ENCODE measurements at regions not wholly inside any gene's neighbourhood (a gene's known extent, or its start where the extent isn't known, plus 50 kb on each side); places are given as distances from the start of the nearest gene placed in this dataset.

GRCh38 chr2:163341426-163341825 is 394.4 kb downstream of the FIGN start:
- H3K27ac ChIP-seq, result no peak overlapping the region

GRCh38 chr2:163338270-163338669 is 397.5 kb downstream of the FIGN start:
- H3K79me2 ChIP-seq (ENCODE audit: insufficient read depth, low read depth), result no peaks in the 10 kb centered on the region
- no peaks in the 10 kb centered on the region for H4K20me1 ChIP-seq (ENCODE audit: insufficient read depth)
- H3K9ac ChIP-seq, result no peak overlapping the region
- no peak overlapping the region for H3K27ac ChIP-seq
- H3K27me3 ChIP-seq (ENCODE audit: insufficient read depth, low read depth), result no peaks in the 10 kb centered on the region
- H3K4me1 ChIP-seq (ENCODE audit: low read depth, poor library complexity, severe bottlenecking), result no peaks in the 10 kb centered on the region
- H3K4me3 ChIP-seq (IDR thresholded peaks at IDR 0.05; ENCODE audit: insufficient read depth, low read depth, low read length), result no peak overlapping the region
- H3K36me3 ChIP-seq (ENCODE audit: insufficient read depth), result no peaks in the 10 kb centered on the region
- H3K4me2 ChIP-seq, result no peak overlapping the region
- no peak for TF ChIP-seq CTCF (conservative IDR thresholded peaks at IDR 0.05; ENCODE audit: low read depth, low read length)
- H2AFZ ChIP-seq (ENCODE audit: low read depth), result no peak overlapping the region

More at GRCh38 chr2:163341426-163341825, 394.4 kb downstream of the FIGN start:
- Histone ChIP-seq H3K27me3 (ENCODE audit: insufficient read depth, low read depth) (no peaks in the 10 kb centered on the region), H3K4me1 (ENCODE audit: low read depth, poor library complexity, severe bottlenecking) (peaks cover 10% of the 10 kb centered on the region), H3K4me3 (IDR thresholded peaks at IDR 0.05; ENCODE audit: insufficient read depth, low read depth, low read length) (no peak overlapping the region), H3K36me3 (ENCODE audit: insufficient read depth) (no peaks in the 10 kb centered on the region), H3K4me2 (no peak overlapping the region), H3K9ac (no peak overlapping the region), H2AFZ (ENCODE audit: low read depth) (no peak overlapping the region), H4K20me1 (ENCODE audit: insufficient read depth) (no peaks in the 10 kb centered on the region), H3K79me2 (ENCODE audit: insufficient read depth, low read depth) (no peaks in the 10 kb centered on the region)
- no peak for TF ChIP-seq CTCF (conservative IDR thresholded peaks at IDR 0.05; ENCODE audit: low read depth, low read length)

DNA sequence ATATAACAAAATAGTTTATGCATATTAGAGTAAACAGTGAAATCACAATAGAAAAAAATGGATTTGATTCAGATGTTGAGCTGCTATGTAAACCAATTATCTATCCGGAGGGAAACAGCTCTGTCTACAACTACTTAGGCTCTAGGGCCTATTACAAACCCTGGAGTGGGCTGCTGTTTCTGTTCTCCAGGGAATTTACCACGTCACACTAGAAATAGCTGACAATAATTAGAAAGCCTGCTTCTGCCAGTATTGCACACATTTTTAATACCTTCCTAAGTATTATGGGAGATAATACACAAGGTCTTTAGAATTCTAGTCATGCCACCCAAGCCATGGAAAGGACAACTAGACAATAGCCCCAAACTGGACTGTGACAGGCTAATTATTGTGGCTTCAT is 411.1 kb downstream of the FIGN start:
- Histone ChIP-seq H3K4me1 (ENCODE audit: low read depth, poor library complexity, severe bottlenecking) (no peaks in the 10 kb centered on the region), H3K4me2 (no peak overlapping the region), H3K79me2 (ENCODE audit: insufficient read depth, low read depth) (no peaks in the 10 kb centered on the region), H3K4me3 (IDR thresholded peaks at IDR 0.05; ENCODE audit: insufficient read depth, low read depth, low read length) (no peak overlapping the region), H2AFZ (ENCODE audit: low read depth) (no peak overlapping the region), H3K9ac (no peak overlapping the region), H4K20me1 (ENCODE audit: insufficient read depth) (no peaks in the 10 kb centered on the region), H3K27ac (no peak overlapping the region), H3K27me3 (ENCODE audit: insufficient read depth, low read depth) (no peaks in the 10 kb centered on the region), H3K36me3 (ENCODE audit: insufficient read depth) (no peaks in the 10 kb centered on the region)
- TF ChIP-seq CTCF (conservative IDR thresholded peaks at IDR 0.05; ENCODE audit: low read depth, low read length), result no peak

DNA sequence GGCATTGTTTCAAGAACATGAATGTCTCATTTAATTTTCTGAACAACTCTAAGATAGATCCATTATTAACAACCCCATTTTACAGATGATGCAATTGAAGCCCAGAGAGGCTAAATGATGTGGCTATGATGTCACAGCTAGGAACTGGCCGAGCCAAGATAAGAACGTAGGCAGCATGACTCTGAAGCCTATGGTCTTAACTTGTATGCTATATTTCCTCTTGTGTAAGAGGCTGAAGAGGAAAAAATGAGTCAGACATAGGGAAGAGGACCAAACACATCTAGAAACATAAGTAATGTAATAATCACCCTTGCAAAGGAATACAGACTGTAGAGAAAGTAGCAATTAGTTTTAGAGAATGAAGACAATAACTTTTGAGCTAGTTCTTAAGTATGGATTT is 416.8 kb downstream of the FIGN start:
- H4K20me1 ChIP-seq (ENCODE audit: insufficient read depth), result no peaks in the 10 kb centered on the region
- no peak for TF ChIP-seq CTCF (conservative IDR thresholded peaks at IDR 0.05; ENCODE audit: low read depth, low read length)
- H3K4me2 ChIP-seq, result no peak overlapping the region
- no peak overlapping the region for H3K27ac ChIP-seq
- H3K27me3 ChIP-seq (ENCODE audit: insufficient read depth, low read depth), result no peaks in the 10 kb centered on the region
- H2AFZ ChIP-seq (ENCODE audit: low read depth), result no peak overlapping the region
- no peaks in the 10 kb centered on the region for H3K36me3 ChIP-seq (ENCODE audit: insufficient read depth)
- no peaks in the 10 kb centered on the region for H3K79me2 ChIP-seq (ENCODE audit: insufficient read depth, low read depth)
- no peak overlapping the region for H3K9ac ChIP-seq
- no peak overlapping the region for H3K4me3 ChIP-seq (IDR thresholded peaks at IDR 0.05; ENCODE audit: insufficient read depth, low read depth, low read length)
- no peaks in the 10 kb centered on the region for H3K4me1 ChIP-seq (ENCODE audit: low read depth, poor library complexity, severe bottlenecking)
